Epidermal melanocyte (primary cell): ENCODE measurements at regions not wholly inside any gene's neighbourhood (a gene's known extent, or its start where the extent isn't known, plus 50 kb on each side); places are given as distances from the start of the nearest gene placed in this dataset.
A peak's percentile ranks its signal among the peaks of the same experiment; 100 is the strongest.

Experiments
- DNase-seq: peaks from one replicate; pipeline ENCODE4 v3.0.0; 2011; ENCODE audit warnings: low spot score; ENCODE audit not compliant: insufficient read length

DNA sequence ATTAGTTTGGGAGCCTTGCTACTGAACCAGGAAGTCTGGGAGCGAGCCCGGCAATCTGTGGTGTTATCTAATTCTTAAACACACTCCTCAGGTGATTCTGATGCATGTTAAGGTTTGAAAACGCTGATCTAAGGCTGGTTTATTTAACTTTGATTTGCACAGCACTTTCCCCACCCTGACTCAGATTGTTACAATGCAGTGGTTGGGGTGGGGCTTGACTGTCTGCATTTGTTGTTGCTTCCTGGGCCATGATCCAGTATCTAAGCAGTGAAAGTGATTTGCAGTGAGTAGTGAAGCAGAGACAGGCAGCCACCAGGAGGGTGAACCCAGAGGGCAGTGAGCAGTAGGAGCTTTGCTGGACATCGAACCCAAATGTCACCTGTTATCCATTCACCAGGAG is 81.6 kb upstream of the ARGLU1 start:
- DNase-seq, result no peak

- DNase-seq, result no peak
Observed at GRCh38 chr13:106640515-106640914, 72.6 kb upstream of the ARGLU1 start.

GRCh38 chr13:106637519-106637918 is 69.6 kb upstream of the ARGLU1 start:
- DNase-seq, result no peak

DNA sequence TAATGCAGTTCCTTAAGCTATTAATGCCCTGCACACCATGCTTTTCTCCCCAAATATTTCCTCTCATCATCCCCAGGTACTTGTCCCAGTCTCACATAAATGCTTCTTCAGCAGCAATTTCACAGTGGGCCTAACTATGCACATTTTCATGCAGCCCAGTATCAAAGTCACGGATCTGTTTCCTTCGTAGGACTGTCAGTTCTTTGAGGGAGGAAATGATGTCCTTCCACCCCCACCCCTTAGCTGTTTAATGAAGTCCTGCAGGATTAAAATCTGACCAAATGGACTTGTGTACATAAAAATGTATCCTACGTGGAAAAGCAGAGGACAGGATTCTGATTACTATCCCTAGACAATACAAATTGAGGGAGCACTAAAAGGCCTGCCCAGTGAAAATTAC is 68.6 kb upstream of the ARGLU1 start:
- no peak for DNase-seq

DNA sequence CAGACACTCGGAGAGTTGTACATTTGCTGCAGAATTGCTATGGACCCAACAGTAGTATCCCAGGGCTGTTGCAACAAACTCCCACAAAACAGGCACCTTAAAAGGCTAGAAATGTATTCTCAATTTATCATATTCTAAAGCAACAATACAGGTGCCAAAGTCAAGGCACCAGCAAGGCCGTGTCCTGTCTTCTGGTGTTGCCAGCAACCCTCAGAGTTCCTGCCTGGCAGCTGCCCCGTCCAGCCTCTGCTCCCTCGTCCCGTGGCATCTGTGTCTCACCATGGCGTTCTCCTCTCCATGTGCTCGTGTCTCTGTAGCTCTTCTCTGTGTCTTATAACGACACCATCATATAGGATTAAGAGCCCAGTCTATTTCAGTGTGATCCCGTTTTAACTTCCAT is 67.7 kb upstream of the ARGLU1 start:
- no peak for DNase-seq

GRCh38 chr13:106633321-106633720 is 65.4 kb upstream of the ARGLU1 start:
- DNase-seq, result no peak

GRCh38 chr13:106630650-106631049 is 62.7 kb upstream of the ARGLU1 start:
- DNase-seq, result no peak

DNA sequence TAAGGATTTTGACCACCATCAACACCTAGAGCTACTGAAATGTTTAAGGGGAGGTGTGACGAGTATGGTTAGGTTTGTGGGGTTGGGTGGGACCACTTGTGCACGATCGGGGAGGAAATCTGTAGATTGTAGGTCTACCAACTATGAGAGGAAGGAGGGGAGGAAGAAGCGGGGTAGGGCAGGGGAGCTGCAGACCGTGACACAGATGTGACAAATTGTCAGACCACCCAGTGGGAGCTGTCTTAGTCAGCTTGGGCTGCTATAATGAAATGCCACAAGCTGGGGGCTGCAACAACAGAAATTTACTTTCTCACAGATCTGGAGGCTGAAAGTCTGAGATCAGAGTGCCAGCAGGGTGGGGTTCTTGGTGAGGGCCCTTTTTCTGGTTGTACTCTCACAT is 62.2 kb upstream of the ARGLU1 start:
- no peak for DNase-seq

- no peak for DNase-seq
Observed at GRCh38 chr13:106628936-106629659, 61.2 kb upstream of the ARGLU1 start.

- DNase-seq, result no peak
Observed at GRCh38 chr13:106626473-106626872, 58.5 kb upstream of the ARGLU1 start.

GRCh38 chr13:106625578-106625977 is 57.6 kb upstream of the ARGLU1 start:
- no peak for DNase-seq

DNA sequence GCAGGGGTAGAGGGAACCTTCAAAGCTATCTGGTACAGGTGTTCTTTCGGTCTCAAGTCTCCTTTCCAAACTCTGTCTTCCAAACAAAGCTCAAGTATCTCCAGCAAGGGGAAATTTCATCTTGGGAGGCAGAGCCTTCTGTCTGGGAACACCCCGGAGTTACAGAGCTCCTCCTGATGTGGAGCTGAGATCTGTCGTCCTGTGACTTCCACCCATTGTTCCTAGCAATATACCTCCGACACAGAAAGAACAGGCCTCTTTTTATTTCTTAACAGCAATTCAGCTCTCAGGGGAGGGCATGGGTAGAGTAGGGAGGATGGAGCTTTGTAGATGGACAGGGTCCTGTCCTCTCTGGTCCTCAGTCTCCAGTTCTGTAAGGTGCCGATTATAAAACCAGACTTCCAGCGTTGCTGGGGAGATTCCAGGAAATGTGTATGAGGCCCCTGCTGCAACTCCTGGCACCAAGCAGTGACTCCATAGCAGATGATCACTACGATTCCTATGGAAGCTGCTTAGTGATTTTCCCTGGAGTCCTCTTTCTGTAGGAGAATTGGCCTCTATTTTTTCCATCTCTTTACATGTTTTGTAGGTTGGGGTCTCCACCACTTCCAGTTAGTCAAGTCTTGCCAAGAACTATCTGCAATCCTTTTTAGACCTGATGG is 56.0 kb upstream of the ARGLU1 start:
- DNase-seq, result no peak

DNA sequence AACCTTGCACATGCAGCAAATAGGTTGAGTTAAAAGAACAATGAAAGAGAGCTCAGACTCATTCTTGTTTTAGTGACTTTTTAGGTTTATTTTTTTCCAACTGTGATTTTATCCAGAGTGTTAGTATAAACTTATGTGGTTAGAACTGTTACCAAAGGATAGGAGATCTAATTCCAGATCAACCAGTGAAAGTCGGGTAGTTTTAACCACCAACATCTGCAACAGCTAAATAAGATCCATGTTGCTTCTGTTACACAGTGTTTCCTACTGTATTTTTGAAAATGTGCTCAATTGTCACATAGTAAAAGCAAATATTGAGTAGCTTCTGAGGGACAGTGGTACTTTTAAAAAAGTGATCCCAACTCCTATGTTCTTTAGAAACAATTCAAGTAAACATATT is 53.9 kb upstream of the ARGLU1 start:
- no peak for DNase-seq

DNA sequence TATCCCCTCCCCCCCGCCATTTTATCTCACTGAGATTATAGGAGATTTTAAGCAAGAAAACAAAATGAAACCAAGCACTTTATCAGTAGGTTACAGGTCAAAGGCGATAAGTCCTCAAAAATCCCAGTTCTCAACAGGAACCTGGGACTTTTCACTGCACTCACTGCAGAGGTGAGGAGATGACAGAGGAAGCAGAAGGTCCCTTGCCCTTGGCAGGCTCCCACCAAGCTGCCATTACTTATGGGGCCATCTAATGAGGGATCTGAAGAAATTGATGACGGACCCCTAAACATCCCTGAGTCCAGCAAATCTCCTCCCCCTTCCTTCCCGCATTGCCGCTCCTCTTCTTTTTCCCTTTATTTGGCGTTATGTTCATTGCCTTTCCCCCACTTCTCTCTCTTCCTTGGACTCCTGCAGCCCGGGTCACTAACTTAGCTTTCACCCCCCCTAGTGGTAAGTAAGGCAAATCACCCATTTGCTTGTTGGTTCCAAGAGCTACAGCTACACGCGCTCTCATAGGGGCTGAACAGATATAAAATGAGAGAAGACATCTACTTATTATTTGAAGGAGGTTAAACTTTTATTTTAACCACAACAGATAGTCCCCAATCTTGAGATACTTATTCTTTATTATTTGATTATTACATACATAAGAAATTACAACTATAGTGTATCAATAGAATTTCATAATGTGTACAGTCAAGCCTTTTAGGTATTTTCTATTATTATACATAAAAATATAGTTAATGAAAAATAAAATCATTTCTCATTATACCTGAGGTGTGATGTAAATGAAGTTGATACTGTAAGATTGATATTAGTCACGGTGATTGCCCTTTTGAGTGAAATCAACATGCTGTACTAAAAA is 52.0 kb upstream of the ARGLU1 start:
- peak; percentile 77 for DNase-seq
